Neural cell (in vitro differentiated cells): ENCODE measurements at regions not wholly inside any gene's neighbourhood (a gene's known extent, or its start where the extent isn't known, plus 50 kb on each side); places are given as distances from the start of the nearest gene placed in this dataset.

ENCODE experiments used
- H2AFZ ChIP-seq: fragments of 200-600, 300-800 bp; sonication (generic), shearing (Covaris generic); 2 replicates; pipeline ENCODE4 v1.6.0; 2014; ENCODE audit warnings: low read depth, mild to moderate bottlenecking, antibody characterized with exemption, low read length, moderate library complexity
- H3F3A ChIP-seq: fragments of 200-600 bp; shearing (Covaris generic); 2 replicates; pipeline ENCODE4 v1.6.1; 2016; ENCODE audit warnings: mild to moderate bottlenecking, moderate library complexity, mixed read lengths, antibody characterized with exemption, low read length; ENCODE audit not compliant: insufficient read depth, poor library complexity, severe bottlenecking
- H3K27ac ChIP-seq: fragments of 200-600, 300-800 bp; sonication (generic), shearing (Covaris generic); 2 replicates; pipeline ENCODE4 v1.5.1; 2014; ENCODE audit warnings: mild to moderate bottlenecking, low read length, moderate library complexity
- H3K27me3 ChIP-seq: fragments of 300-800, 200-600 bp; sonication (generic), shearing (Covaris generic); 2 replicates; pipeline ENCODE4 v1.6.0; 2014; ENCODE audit warnings: mild to moderate bottlenecking, low read depth, low read length, moderate library complexity; ENCODE audit not compliant: insufficient read depth
- H3K36me3 ChIP-seq: fragments of 300-800, 200-600 bp; sonication (generic), shearing (Covaris generic); 2 replicates; pipeline ENCODE4 v1.5.1; 2014; ENCODE audit warnings: mild to moderate bottlenecking, antibody characterized with exemption, low read length, moderate library complexity; ENCODE audit not compliant: insufficient read depth
- H3K4me2 ChIP-seq: fragments of 300-800, 200-600 bp; sonication (generic), shearing (Covaris generic); 2 replicates; pipeline ENCODE4 v1.6.0; 2014; ENCODE audit warnings: mild to moderate bottlenecking, low read length
- H3K4me3 ChIP-seq: fragments of 300-800, 200-600 bp; sonication (generic), shearing (Covaris generic); 2 replicates; pipeline ENCODE4 v1.5.1; 2014; ENCODE audit warnings: mild to moderate bottlenecking, low read length, moderate library complexity
- H3K79me2 ChIP-seq: fragments of 200-600 bp; shearing (Covaris generic); replicated peaks from 2 replicates; pipeline ENCODE4 v1.6.0; 2014; ENCODE audit warnings: mild to moderate bottlenecking, low read length, moderate library complexity; ENCODE audit not compliant: insufficient read depth
- H3K9ac ChIP-seq: fragments of 300-800, 200-600 bp; sonication (generic), shearing (Covaris generic); 2 replicates; pipeline ENCODE4 v1.6.1; 2016; ENCODE audit warnings: mild to moderate bottlenecking, low read length, mixed read lengths
- H3K9me2 ChIP-seq: fragments of 200-600 bp; shearing (Covaris generic); 2 replicates; pipeline ENCODE4 v1.6.1; 2016; ENCODE audit warnings: mild to moderate bottlenecking, low read length, mixed read lengths; ENCODE audit not compliant: insufficient read depth
- H3K9me3 ChIP-seq: fragments of 200-600, 300-800 bp; sonication (generic), shearing (Covaris generic); 2 replicates; pipeline ENCODE4 v1.6.1; 2016; ENCODE audit warnings: mild to moderate bottlenecking, mixed run types, low read length, moderate library complexity, mixed read lengths
- H4K20me1 ChIP-seq: fragments of 200-600 bp; shearing (Covaris generic); 2 replicates; pipeline ENCODE4 v1.6.1; 2016; ENCODE audit warnings: mild to moderate bottlenecking, mixed run types; ENCODE audit not compliant: insufficient read depth
- EP300 ChIP-seq: fragments of 450-650 bp; conservative IDR thresholded peaks from 2 replicates; pipeline ENCODE4 v1.6.1; 2014; ENCODE audit warnings: antibody characterized with exemption, mild to moderate bottlenecking, moderate library complexity; ENCODE audit not compliant: poor library complexity, severe bottlenecking
- EZH2 ChIP-seq: fragments of 200-600, 300-800 bp; shearing (Covaris generic), sonication (generic); IDR thresholded peaks from 2 replicates; pipeline ENCODE4 v1.6.1; 2014; ENCODE audit warnings: antibody characterized with exemption, low read length, borderline replicate concordance, mild to moderate bottlenecking; ENCODE audit not compliant: insufficient read depth, poor library complexity, severe bottlenecking
- MXI1 ChIP-seq: fragments of 450-650 bp; conservative IDR thresholded peaks from 2 replicates; pipeline ENCODE4 v1.6.1; 2014; ENCODE audit warnings: antibody characterized with exemption, mild to moderate bottlenecking; ENCODE audit not compliant: poor library complexity, severe bottlenecking
- POLR2AphosphoS5 ChIP-seq: IDR thresholded peaks from 2 replicates; pipeline ENCODE4 v1.6.1; 2012
- RAD21 ChIP-seq: fragments of 450-650 bp; conservative IDR thresholded peaks from 2 replicates; pipeline ENCODE4 v1.6.1; 2014; ENCODE audit warnings: antibody characterized with exemption, mild to moderate bottlenecking, moderate library complexity
- SMC3 ChIP-seq: fragments of 450-650 bp; conservative IDR thresholded peaks from 2 replicates; pipeline ENCODE4 v1.6.1; 2014; ENCODE audit warnings: antibody characterized with exemption, mild to moderate bottlenecking, moderate library complexity; ENCODE audit not compliant: poor library complexity
- TAF1 ChIP-seq: IDR thresholded peaks from 2 replicates; pipeline ENCODE4 v1.6.1; 2012; ENCODE audit warnings: low read depth
- TF ChIP-seq, protein P1 (sequence below): fragments of 450-650 bp; IDR thresholded peaks from 2 replicates; pipeline ENCODE4 v1.5.1; 2014; ENCODE audit warnings: antibody characterized with exemption, mild to moderate bottlenecking, moderate library complexity; ENCODE audit not compliant: poor library complexity, severe bottlenecking
- TF ChIP-seq, protein P2 (sequence below): IDR thresholded peaks from 2 replicates; pipeline ENCODE4 v1.6.1; 2012; ENCODE audit warnings: borderline replicate concordance

GRCh38 chr18:54076166-54076565 lies 148.3 kb downstream of the MBD2 start:
- H3K9me3 ChIP-seq = no peaks in the 10 kb centered on the region
- H3F3A ChIP-seq = no peaks in the 10 kb centered on the region
- H3K36me3 ChIP-seq = no peaks in the 10 kb centered on the region
- no peaks in the 10 kb centered on the region for H3K27me3 ChIP-seq
- H3K9me2 ChIP-seq = no peaks in the 10 kb centered on the region
- no peak overlapping the region for H2AFZ ChIP-seq
- H3K4me2 ChIP-seq = no peak overlapping the region
- TF ChIP-seq SMC3 (no peak), POLR2AphosphoS5 (no peak), TAF1 (no peak), EP300 (no peak), RAD21 (no peak), EZH2 (no peak), MXI1 (no peak)
- TF ChIP-seq, protein P1, sequence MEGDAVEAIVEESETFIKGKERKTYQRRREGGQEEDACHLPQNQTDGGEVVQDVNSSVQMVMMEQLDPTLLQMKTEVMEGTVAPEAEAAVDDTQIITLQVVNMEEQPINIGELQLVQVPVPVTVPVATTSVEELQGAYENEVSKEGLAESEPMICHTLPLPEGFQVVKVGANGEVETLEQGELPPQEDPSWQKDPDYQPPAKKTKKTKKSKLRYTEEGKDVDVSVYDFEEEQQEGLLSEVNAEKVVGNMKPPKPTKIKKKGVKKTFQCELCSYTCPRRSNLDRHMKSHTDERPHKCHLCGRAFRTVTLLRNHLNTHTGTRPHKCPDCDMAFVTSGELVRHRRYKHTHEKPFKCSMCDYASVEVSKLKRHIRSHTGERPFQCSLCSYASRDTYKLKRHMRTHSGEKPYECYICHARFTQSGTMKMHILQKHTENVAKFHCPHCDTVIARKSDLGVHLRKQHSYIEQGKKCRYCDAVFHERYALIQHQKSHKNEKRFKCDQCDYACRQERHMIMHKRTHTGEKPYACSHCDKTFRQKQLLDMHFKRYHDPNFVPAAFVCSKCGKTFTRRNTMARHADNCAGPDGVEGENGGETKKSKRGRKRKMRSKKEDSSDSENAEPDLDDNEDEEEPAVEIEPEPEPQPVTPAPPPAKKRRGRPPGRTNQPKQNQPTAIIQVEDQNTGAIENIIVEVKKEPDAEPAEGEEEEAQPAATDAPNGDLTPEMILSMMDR = no peak
- TF ChIP-seq, protein P2, sequence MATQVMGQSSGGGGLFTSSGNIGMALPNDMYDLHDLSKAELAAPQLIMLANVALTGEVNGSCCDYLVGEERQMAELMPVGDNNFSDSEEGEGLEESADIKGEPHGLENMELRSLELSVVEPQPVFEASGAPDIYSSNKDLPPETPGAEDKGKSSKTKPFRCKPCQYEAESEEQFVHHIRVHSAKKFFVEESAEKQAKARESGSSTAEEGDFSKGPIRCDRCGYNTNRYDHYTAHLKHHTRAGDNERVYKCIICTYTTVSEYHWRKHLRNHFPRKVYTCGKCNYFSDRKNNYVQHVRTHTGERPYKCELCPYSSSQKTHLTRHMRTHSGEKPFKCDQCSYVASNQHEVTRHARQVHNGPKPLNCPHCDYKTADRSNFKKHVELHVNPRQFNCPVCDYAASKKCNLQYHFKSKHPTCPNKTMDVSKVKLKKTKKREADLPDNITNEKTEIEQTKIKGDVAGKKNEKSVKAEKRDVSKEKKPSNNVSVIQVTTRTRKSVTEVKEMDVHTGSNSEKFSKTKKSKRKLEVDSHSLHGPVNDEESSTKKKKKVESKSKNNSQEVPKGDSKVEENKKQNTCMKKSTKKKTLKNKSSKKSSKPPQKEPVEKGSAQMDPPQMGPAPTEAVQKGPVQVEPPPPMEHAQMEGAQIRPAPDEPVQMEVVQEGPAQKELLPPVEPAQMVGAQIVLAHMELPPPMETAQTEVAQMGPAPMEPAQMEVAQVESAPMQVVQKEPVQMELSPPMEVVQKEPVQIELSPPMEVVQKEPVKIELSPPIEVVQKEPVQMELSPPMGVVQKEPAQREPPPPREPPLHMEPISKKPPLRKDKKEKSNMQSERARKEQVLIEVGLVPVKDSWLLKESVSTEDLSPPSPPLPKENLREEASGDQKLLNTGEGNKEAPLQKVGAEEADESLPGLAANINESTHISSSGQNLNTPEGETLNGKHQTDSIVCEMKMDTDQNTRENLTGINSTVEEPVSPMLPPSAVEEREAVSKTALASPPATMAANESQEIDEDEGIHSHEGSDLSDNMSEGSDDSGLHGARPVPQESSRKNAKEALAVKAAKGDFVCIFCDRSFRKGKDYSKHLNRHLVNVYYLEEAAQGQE = no peak
- no peaks in the 10 kb centered on the region for H4K20me1 ChIP-seq
- no peak overlapping the region for H3K27ac ChIP-seq
- no peak overlapping the region for H3K9ac ChIP-seq
- no peak overlapping the region for H3K4me3 ChIP-seq
- no peaks in the 10 kb centered on the region for H3K79me2 ChIP-seq

DNA sequence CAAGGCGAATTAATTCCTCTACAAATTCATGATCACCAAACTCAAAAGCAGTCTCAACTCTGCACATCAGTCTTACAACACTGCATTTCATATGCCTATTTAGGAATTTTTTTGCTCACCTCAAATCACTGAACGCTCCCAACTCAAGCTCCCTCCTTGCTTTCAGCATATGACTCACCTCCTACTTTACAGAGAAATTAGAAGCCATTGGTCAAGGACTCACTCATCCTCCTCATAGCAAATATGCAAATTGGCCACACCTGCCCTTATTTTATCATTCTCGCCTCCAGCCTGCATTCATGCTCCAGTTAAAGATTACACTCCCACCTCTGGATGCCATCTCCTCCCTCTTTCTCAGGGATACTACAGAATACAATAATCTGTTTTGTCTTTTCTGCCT lies 148.8 kb downstream of the MBD2 start:
- no peaks in the 10 kb centered on the region for H3K79me2 ChIP-seq
- TF ChIP-seq EZH2 (no peak), EP300 (no peak), SMC3 (no peak), RAD21 (no peak), POLR2AphosphoS5 (no peak), TAF1 (no peak), MXI1 (no peak)
- TF ChIP-seq, protein P2 = no peak
- TF ChIP-seq, protein P1 = no peak
- H3K4me3 ChIP-seq = no peak overlapping the region
- no peak overlapping the region for H3K9ac ChIP-seq
- no peaks in the 10 kb centered on the region for H3K36me3 ChIP-seq
- H4K20me1 ChIP-seq = no peaks in the 10 kb centered on the region
- no peaks in the 10 kb centered on the region for H3K27me3 ChIP-seq
- H3K9me3 ChIP-seq = no peaks in the 10 kb centered on the region
- H3F3A ChIP-seq = no peaks in the 10 kb centered on the region
- no peak overlapping the region for H3K4me2 ChIP-seq
- H2AFZ ChIP-seq = no peak overlapping the region
- H3K27ac ChIP-seq = no peak overlapping the region
- no peaks in the 10 kb centered on the region for H3K9me2 ChIP-seq
